GM18505 (cell line): ENCODE measurements at regions not wholly inside any gene's neighbourhood (a gene's known extent, or its start where the extent isn't known, plus 50 kb on each side); places are given as distances from the start of the nearest gene placed in this dataset.

ENCODE experiments used
- ATAC-seq: cut with Tn5 transposase; IDR thresholded peaks from one replicate; pipeline ENCODE4 v1.9.1; 2021; ENCODE audit not compliant: unreplicated experiment
- POLR2A ChIP-seq: IDR thresholded peaks from 4 replicates; pipeline ENCODE4 v1.6.1; 2011; ENCODE audit warnings: borderline replicate concordance; ENCODE audit not compliant: insufficient read depth, insufficient read length; ENCODE audit errors: extremely low read depth

- no peak for ATAC-seq
- no peak for TF ChIP-seq POLR2A
These were observed 129.8 kb upstream of the ZMIZ1 start for GRCh38 chr10:78938695-78939672.

GRCh38 chr10:78942091-78942501 lies 126.7 kb upstream of the ZMIZ1 start:
- no peak for ATAC-seq
- TF ChIP-seq POLR2A: no peak

GRCh38 chr10:78944723-78945312 lies 123.9 kb upstream of the ZMIZ1 start:
- ATAC-seq: no peak
- no peak for TF ChIP-seq POLR2A

- no peak for ATAC-seq
- TF ChIP-seq POLR2A: no peak
These were observed 122.9 kb upstream of the ZMIZ1 start for GRCh38 chr10:78945838-78946237.

GRCh38 chr10:78947226-78947625 lies 121.5 kb upstream of the ZMIZ1 start:
- TF ChIP-seq POLR2A: no peak

GRCh38 chr10:78947733-78948132 lies 121.0 kb upstream of the ZMIZ1 start:
- ATAC-seq: no peak
- TF ChIP-seq POLR2A: no peak

More at GRCh38 chr10:78947226-78947625, 121.5 kb upstream of the ZMIZ1 start:
- no peak for ATAC-seq

GRCh38 chr10:78948621-78949030 lies 120.1 kb upstream of the ZMIZ1 start:
- ATAC-seq: no peak
- no peak for TF ChIP-seq POLR2A

- TF ChIP-seq POLR2A: no peak
- no peak for ATAC-seq
These were observed 117.8 kb upstream of the ZMIZ1 start for GRCh38 chr10:78950656-78951587.

GRCh38 chr10:78952030-78952429 lies 116.7 kb upstream of the ZMIZ1 start:
- ATAC-seq: no peak
- TF ChIP-seq POLR2A: no peak

- TF ChIP-seq POLR2A: no peak
- ATAC-seq: no peak
These were observed 116.1 kb upstream of the ZMIZ1 start for GRCh38 chr10:78952686-78953085.

- ATAC-seq: no peak
- TF ChIP-seq POLR2A: no peak
These were observed 115.5 kb upstream of the ZMIZ1 start for GRCh38 chr10:78953113-78953798.

- no peak for ATAC-seq
- TF ChIP-seq POLR2A: no peak
These were observed 114.9 kb upstream of the ZMIZ1 start for GRCh38 chr10:78953799-78954297.
